NCI-H1048 (cell line): ENCODE measurements at regions not wholly inside any gene's neighbourhood (a gene's known extent, or its start where the extent isn't known, plus 50 kb on each side); places are given as distances from the start of the nearest gene placed in this dataset.
"Not testable (repeated sequence)": the region's sequence is repeated elsewhere in the genome, so short reads cannot be mapped to it uniquely, and the experiment has no call there.

Experiments used
- DNase-seq: peaks from one replicate; lab custom pipeline; 2025; lab: John Stamatoyannopoulos, UW

DNA sequence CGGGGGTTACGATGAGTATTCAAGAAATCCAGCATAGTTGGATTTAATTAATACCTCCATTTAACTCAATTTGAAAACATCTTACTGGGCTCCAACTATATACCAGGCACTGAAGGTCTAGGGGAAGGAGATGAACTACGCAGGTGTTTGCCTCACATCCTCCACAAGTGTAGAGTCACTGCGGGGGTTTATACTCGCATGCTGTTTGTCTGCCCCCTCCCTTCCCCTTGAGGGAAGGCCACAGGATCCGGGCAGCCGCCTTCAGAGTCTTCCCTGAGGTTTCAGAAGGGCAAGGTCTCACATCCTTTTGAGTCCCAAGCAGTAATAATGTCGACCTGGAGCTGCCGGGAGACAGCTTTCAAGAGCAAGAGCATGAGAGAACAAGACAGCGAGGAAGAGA lies 142.4 kb upstream of the GALNT2 start:
- DNase-seq = no peak

DNA sequence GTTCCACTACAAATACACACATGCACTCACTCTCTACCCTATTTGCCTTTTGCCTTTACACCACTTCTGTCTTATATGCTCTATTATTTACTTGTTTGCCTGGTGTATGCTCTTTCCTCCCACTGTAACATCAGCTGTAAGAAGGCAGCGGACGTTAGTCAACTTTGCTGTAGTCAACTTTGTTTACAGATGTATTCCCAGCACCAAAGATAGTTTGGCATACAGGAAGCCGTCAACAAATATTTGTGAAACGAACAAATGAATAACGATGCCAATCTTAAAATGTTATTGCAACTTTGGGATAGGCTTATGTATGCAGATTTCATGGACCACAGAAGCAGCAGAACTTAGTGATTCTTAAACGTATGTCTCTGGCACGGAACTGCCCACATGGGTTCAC lies 138.3 kb upstream of the GALNT2 start:
- no peak for DNase-seq

DNA sequence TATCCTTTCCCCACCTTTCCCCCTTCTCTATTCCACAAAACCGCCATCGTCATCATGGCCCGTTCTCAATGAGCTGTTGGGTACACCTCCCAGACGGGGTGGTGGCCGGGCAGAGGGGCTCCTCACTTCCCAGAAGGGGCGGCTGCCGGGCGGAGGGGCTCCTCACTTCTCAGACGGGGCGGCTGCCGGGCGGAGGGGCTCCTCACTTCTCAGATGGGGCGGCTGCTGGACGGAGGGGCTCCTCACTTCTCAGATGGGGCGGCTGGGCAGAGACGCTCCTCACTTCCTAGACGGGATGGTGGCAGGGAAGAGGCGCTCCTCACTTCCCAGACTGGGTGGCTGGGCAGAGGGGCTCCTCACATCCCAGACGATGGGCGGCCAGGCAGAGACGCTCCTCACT lies 135.3 kb upstream of the GALNT2 start:
- DNase-seq = not testable (repeated sequence)

DNA sequence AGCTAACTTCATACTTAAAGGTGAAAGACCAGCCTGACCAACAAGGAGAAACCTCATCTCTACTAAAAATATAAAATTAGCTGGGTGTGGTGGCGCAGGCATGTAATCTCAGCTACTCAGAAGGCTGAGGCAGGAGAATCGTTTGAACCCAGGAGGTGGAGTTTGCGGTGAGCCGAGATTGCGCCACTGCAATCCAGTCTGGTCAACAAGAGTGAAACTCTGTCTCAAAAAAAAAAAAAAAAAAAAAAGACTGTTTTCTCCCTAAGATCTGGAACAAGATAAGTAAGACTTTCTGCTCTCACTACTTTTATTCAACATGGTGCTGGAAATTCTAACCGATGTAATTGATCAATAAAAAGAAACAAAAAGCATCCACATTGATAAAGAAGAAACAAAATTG lies 131.9 kb upstream of the GALNT2 start:
- not testable (repeated sequence) for DNase-seq

DNA sequence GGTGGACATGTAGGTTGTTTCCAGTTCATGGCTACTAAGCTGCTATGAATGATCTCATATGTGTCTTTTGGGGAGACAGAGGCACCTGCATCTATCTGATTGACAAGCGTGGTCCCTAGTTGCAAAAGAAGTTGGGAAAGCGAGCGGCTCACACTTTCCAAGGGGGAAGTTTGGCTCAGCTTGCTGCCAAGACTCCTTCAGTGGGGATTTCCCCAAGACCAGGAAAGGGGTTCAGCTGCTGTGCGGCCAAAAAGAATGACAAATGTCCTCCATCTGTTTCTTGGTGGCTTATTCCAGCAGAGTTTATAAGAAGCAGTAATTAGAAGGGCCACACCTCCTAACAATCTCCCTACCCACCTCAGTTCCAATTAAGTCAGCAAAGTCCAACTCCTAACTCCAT lies 128.5 kb upstream of the GALNT2 start:
- DNase-seq = no peak

DNA sequence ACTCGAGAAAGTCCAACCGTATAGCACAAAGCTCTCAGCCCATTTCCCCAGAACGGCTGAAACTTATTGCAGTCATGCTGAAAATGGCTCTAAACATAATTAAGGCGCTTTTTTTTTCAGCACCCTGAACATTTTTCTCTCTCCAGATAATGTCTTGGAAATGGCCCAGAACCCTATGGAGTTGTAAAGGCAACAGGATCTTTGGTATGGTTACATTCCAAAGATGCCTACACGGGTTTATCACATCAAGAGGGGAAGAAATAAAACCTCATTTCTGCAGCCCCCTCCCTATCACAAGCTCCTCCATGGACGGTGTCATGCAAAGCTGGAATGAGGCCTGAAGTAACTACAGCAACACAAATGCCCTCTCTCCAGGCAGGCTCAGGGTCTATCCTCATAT lies 126.4 kb upstream of the GALNT2 start:
- no peak for DNase-seq

DNA sequence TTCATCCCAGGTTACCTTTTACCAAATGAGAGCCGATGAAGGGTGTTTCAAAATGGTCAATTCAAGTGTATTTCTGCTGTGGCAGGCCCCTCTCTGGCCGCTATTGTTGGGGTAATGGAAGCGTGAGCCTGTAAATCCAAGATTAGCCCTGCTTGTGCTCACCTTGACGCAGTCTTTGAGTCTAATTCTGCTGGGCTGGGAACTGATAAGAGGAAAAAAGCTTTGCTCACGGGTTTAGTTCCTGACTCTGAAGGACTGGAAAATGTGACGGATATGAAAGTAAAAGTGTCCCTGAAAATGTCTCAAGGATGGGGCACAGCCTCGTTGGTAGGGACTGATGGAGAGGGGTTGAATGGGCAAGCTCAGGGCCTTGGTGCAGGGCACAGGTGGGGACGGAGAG lies 125.9 kb upstream of the GALNT2 start:
- DNase-seq = no peak

DNA sequence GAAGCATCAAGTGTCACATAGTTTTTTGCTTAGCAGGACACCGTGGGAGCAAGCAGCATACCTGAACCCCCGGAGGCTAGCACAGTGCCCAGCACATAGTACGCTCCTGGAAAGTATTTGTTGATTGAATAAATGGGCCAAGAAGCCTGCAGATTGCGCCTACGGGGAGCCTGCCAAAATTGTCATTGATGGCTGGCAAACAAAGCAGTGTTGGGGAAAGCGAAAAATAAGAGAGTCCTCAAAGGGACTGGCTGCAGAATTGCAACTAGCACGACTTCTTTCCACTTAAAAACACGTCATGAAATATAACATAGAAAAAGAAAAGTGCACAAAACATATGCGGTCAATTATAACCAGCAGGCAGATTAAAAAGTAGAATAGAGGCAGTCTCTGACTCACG lies 125.2 kb upstream of the GALNT2 start:
- no peak for DNase-seq

DNA sequence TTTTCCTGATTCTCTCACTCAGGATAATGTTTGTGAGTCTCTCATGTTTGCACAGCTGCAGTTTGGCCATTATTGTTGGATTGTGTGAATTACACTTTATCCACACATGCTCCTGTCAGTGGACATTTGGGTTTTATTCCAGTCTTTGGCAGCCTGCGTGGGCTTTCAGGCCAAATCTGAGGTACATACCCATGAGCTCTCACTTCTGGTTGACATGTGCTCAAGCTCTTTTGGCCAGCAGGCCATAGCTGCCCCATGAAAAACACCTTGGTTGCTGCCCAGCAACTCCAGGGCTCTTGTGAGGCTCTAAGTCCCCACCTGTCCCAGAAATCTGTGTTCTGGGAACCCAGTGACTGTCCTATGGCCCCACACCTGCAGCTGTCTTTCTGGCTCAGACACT lies 124.5 kb upstream of the GALNT2 start:
- no peak for DNase-seq

DNA sequence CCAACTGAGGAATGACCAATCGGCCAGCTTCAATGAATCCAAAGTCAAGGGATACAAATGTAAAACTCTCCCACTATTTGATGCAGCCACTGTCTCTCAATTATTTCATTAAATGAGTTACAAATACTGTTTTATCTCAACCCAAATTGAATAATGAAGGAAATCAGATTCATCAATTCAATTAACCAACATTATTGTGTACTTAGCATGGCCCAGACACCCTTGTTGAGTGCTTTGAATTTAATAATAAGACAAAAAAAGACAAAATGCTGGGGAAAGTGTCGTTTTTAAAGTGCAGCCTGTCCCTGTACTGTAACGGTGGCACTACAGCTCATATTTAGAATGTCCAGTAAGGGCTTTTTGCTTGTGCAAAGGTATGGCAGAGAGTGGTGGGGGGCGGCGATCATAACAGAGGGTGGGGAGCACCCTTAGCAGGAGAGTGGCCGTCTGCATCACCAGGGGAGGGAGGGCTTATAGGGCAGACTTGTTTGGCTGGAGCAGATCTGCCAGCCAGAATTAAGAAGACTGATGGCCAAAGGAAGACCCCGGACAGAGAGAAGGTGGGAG lies 123.8 kb upstream of the GALNT2 start:
- DNase-seq = no peak

DNA sequence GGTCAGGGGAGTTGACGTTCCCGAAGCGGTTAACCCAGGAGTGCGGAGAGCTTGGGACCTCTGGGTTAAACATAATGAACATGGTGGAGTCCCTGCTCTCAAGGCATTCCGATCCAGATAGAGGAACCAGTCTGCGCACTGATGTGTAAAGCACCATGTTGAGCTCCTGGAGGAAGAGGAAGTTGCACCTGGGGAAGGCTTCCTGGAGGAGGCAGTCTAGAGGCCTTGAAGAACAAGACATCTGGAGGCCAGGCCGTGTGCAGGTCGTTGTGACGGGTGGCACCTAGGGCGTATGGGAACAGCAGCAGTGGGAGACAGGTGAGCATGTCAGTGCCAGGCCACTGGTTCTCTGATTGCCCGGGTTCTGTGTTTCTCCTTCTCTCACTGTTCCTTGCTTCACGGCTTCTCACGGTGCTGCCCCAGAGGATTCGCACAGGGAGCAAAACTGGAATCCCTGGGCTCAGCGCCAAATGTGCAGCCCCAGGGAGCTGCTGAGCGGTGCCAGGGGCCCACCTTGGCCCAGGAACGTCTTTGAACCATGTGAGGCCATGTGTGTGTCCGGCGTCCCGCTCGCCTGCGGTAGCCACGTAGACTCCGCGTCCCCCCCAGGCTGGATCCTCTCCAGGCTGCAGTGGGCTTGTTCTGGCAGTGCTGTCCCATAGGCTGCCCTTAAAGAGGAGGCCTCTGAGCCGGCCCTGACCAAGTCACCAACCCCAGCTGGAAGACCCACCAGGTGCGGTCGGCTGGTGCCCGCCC lies 122.9 kb upstream of the GALNT2 start:
- no peak for DNase-seq

DNA sequence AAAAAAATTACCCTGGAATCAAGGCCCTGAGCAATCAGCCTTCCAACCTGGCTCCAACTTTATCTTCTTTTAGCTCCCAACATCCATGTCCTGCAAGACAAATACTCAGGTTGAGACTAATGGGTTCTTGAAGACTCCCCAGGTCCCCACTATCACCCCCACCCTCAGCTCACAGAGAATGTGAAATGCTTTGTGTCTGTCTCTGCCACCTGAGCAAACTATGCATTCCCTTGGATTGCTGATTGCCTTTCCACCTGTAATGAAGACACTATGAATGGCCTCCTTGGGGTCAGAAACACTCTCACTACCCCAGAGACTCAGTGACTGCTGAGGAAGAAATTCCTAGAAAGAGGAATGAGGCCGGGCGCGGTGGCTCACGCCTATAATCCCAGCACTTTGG lies 121.2 kb upstream of the GALNT2 start:
- no peak for DNase-seq

DNA sequence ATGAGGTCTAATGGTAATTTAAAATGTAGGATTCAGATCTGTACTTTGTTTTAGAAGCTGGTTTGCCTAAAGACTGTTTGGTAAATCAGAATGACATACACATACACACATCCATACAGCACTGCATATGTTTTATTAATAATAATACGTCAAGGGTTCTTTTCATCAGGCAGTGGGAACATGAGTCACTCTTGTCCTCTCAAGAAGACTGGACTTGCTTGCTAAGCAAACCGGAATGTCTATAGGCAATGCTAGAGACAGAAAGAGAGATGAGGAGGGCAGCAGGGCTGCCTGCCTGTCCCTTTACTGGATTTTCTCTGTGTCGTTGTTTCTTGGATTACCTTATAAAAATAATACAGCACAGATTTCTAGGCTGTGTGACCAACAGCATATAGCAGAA lies 119.1 kb upstream of the GALNT2 start:
- DNase-seq = no peak

DNA sequence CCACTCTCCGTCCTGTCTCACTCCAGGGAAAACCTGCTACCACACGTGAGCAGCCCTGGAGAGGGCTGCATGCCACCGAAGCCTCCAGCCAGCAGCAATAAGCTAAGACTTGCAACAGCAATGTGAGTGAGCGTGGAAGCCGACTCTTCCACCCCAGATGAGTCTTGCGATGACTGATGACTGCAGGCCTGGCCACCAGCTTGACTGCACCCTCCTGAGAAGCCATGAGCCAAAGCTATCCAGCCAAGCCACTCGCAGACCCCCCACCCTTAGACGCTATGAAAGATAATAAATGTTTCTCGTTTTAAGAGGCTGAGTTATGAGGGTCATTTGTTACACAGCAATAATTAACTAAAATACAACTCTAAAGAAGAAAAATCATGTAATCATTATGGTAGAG lies 118.6 kb upstream of the GALNT2 start:
- DNase-seq = no peak

DNA sequence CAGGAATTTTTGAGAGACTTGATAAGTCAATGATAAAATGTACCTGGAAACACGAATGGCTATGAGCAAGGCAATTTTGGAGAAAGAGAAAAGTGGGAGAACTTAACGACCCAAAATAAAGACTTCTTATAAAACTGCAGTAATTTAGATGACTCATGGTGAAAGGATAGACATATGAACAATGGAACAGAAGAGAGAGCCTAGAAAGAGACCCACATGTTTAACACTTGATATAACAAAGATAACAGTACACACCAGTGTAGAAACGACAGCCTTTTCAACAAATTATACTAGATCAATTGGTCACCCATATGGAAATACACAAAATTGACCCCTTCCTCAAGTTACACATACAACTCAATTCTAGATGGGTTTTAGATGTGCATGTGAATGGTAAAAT lies 117.5 kb upstream of the GALNT2 start:
- DNase-seq = no peak

DNA sequence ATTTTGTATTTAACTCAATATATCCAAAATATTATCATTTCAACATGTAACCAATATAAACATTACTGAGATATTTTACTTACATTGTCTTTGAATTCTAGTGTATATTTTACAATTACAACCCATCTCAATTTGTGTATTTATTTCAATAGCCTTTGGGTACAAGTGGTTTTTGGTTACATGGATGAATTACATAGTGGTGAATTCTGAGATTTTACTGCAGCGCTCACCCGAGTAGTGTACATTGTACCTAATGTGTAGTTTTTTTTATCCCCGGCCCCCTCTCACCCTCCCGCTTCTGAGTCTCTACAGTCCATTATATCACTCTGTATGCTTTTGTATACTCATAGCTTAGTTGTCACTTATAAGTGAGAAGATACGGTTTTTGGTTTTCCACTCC lies 117.0 kb upstream of the GALNT2 start:
- no peak for DNase-seq

DNA sequence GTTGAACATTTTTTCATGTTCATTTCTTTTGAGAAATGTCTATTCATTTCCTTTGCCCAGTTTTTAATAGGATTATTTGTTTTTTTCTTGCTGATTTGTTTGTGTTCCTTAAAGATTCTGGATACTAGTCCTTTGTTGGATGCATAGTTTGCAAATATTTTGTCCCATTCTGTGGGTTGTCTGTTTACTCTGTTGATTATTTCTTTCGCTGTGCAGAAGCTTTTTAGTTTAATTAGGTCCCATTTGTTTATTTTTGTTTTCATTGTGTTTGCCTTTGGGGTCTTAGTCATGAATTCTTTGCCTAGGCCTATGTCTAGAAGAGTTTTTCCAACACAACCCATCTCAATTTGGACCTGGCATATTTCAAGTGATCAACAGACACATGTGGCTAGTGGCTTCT lies 116.1 kb upstream of the GALNT2 start:
- DNase-seq = no peak

DNA sequence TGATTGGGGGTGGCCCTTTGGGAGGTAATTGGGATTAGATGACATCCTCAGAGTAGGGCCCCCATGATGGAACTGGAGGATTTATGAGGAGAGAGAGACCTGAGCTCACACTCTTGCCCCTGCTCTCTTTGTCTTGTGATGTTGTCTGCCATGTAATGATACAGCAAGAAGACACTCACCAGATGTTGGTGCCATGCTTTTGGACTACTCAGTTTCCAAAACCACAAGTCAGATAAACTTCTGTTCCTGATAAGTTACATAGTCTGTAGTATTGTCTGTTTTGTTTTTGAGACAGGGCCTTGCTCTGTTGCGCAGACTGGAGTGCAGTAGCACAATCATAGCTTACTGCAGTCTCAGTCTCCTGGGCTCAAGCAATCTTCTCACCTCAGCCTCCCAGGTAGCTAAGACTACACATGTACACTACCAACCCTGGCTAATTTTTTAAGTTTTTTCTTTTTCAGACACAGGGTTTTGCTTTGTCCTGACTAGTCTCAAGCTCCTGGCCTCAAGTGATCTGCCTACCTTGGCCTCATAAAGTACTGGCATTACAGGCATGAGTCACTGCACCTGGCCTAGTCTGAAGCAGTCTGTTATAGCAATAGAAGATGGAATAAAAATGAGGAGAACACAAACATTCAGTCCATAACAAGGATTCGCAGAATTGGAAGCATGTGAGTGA lies 115.0 kb upstream of the GALNT2 start:
- DNase-seq = no peak

DNA sequence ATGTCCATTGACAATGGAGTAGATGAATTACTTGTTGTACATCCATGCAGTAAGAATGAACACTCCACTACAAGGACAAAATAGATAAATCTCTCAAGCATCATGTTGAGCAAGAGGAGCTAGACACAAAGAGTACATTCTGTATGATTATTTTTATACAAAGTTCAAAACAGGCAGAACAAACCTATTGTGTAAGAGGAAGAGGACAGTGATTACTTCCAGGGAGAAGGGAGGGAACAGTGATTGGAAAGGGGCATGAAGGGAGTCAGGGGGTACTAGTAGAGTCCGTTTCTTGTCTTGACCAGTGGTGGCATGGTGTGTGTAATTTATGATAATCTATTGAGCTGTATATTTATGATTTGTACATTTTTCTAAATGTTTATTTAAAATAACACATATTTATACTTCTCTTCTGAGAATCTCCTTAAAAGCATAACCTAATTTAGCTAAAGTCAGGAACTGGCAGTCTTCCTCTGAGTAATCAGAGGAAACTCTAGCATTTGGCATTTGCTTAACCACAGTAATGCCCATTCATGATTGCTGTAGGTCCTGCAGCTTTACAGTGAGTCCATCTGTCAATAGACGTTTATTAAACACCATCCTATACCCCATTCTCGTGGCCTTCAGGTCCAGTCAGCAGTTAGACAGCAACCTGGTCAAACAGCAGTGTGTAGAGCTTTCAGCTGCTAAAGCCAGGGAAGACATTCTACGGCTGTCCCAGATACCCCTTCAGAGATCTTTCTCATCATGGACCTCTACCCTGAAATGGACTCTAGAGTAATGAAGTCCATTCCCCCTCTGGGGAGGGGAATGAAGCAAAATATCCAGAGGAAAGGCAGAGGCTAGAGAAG lies 114.1 kb upstream of the GALNT2 start:
- no peak for DNase-seq

DNA sequence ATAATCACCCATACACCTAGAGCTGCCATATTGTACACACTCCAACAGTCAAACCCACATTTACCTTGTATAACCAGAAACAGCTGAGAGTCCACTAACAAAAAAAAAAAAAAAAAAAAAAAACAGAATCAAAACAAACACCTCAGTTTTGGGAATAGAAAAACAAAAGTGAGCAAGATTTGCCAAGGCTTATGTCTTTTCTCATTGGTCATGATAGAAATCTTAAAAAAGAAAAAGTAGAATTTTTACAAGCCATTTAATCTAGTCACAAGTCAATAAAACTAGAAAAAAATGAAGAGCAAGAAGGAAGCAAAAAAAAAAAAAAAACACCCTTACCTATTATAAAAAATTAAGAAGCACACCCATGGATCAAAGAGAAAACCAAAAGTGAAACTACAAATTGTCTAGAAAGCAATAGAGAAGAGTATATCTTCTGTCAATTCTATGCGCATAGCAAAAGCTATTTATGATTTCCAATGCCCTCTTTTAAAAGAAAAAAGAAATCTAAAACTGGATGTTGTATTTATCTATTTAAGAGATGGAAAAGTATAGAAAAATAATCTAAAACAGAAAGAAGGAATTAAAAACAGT lies 113.2 kb upstream of the GALNT2 start:
- no peak for DNase-seq

DNA sequence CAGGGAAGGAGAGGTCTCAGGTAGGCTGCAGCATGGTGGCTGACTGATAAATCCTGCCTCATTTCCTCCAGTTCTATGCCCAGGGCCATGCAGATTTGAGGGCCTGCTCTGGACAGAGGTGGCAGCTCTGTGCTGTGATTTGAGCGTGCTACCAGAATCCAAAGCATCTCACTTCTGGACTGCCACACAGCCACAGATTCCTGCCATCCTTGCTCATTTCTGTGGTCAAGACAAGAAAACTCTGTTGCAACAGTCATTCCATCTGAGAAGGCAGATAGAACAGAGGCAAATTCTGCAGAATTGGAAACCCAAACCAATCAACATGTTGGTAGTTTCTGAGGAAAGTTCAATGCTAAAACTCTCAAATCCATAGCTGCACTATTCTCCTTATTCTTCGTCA lies 102.8 kb upstream of the GALNT2 start:
- no peak for DNase-seq

DNA sequence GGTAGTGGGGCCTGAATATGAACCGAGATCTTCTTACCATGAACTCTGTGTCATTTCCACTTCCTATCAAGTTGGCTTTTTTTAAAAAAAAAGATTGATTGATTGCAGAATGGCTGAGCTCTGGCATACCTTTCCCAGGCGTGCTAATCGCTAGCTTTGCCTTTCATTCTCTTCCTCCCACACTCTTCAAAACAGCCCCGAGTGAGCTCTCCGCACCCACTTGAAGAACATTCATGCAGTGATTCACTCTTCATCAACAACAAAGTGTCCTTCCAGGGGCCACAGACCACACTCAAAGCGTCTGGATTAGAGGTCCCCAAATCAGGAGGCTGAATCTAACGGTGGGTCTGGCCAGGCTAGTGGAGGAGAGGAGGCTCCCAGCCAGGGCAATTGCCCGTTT lies 96.3 kb upstream of the GALNT2 start:
- DNase-seq = no peak
